ENCODE measurements at regions not wholly inside any gene's neighbourhood (a gene's known extent, or its start where the extent isn't known, plus 50 kb on each side); places are given as distances from the start of the nearest gene placed in this dataset.

- TF ChIP-seq, protein P1, sequence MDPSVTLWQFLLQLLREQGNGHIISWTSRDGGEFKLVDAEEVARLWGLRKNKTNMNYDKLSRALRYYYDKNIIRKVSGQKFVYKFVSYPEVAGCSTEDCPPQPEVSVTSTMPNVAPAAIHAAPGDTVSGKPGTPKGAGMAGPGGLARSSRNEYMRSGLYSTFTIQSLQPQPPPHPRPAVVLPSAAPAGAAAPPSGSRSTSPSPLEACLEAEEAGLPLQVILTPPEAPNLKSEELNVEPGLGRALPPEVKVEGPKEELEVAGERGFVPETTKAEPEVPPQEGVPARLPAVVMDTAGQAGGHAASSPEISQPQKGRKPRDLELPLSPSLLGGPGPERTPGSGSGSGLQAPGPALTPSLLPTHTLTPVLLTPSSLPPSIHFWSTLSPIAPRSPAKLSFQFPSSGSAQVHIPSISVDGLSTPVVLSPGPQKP (IDR thresholded peaks at IDR 0.05; ENCODE audit: low read depth, low read length), result no peak
- TF ChIP-seq PAX8 (IDR thresholded peaks at IDR 0.05), result no peak
These were observed 259.7 kb downstream of the AACS start (continued) for GRCh38 chr12:125324861-125325490.

DNA sequence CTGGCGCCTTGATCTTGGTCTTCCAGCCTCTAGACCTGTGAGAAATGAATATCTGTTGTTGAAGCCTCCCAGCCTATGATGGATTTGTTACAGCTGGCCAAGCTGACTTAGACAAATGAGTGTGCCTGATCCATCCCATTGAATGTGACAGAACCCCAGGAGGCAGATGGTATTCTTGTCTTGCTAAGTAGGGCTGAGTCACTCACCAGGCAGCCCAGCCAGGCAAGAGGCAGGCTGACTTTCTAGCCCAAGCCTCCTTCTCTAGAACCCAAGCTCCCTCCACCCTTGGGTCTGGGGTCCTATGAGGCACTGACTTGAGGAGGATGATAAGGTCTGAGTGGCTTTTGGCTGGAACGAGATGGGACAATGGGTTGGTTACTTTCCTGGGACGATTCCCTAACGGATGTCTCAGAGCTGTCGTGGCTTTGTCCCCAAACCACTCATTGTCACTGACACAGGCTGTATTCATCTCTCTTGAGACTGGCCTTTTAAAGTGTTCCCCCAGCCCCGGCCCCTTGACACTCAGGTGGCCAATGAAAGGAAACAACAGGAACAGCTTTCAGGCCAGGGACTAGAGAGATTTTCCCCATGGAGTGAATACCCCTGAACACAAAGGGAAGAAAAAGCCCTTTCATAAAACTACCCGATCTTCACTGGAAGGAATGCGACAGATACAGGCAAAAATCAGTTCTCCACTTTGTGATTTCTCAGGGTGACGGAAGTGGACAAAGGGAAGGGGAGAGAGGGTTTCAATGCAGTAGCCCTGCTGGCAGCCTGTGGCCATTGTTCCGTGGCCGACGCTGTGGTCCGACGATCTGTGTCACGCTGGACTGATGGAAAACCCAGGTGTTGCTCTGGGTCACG is 264.2 kb downstream of the AACS start:
- DNase-seq (ENCODE audit: low read depth, low spot score) (no peak), FAIRE-seq (no peak), ATAC-seq (no peak)
- ChIA-PET SMC1A (ENCODE audit: uncharacterized antibody, unreplicated experiment) (no interaction called here), RAD21 (ENCODE audit: unreplicated experiment) (no interaction called here), POLR2A (no interaction called here), CTCF (interaction anchor here (0.5 to 1.4 kb wide), 2 partner anchors 73 to 607 kb away, joined by 4 read pairs; no protein-coding TSS in a partner anchor)
- BruUV-seq (replicated peaks), result no TSS peak
- no peaks in the 10 kb centered on the region; a peak in 2 of 4 replicates for H3K27me3 ChIP-seq (replicated peaks in 1 of 2; ENCODE audit: control insufficient read depth in 2 of 2, insufficient read depth in 2 of 2, low read length in 1 of 2)
- TF ChIP-seq IRF4 (IDR thresholded peaks at IDR 0.05; ENCODE audit: low read depth, low read length) (no peak), GATAD2B (conservative IDR thresholded peaks at IDR 0.05; ENCODE audit: low read depth) (no peak), SPI1 (IDR thresholded peaks at IDR 0.05; ENCODE audit: borderline replicate concordance, insufficient read depth, low read depth, low read length) (no peak), SMAD1 (IDR thresholded peaks at IDR 0.05; ENCODE audit: low read depth, partially characterized antibody) (no peak), SUPT20H (IDR thresholded peaks at IDR 0.05; ENCODE audit: borderline replicate concordance, control insufficient read depth, low read depth, low read length) (no peak), ZNF622 (IDR thresholded peaks at IDR 0.05) (no peak), NR2C2 (IDR thresholded peaks at IDR 0.05; ENCODE audit: borderline replicate concordance, control insufficient read depth, insufficient read length, low read depth) (no peak), CBX5 (IDR thresholded peaks at IDR 0.05; ENCODE audit: low read depth) (no peak), MYC (IDR thresholded peaks at IDR 0.05; ENCODE audit: insufficient read depth, insufficient read length, insufficient replicate concordance, low read length, severe bottlenecking) (no peak), RFX5 (IDR thresholded peaks at IDR 0.05; ENCODE audit: low read depth, low read length) (no peak), POLR2A (IDR thresholded peaks at IDR 0.05; ENCODE audit: low read depth, low read length) (no peak), ZNF274 (IDR thresholded peaks at IDR 0.05; ENCODE audit: insufficient read depth, insufficient read length) (no peak), KDM1A (IDR thresholded peaks at IDR 0.05; ENCODE audit: borderline replicate concordance) (no peak), RCOR1 (conservative IDR thresholded peaks at IDR 0.05; ENCODE audit: low read depth, low read length) (no peak), BMI1 (IDR thresholded peaks at IDR 0.05; ENCODE audit: borderline replicate concordance) (no peak)
- no peaks in the 10 kb centered on the region for H3K9me3 ChIP-seq (replicated peaks; ENCODE audit: control insufficient read depth, insufficient read depth, low read length)
- no peaks in the 10 kb centered on the region for H3K79me2 ChIP-seq (ENCODE audit: control insufficient read depth, insufficient read depth, low read length)
- H3K4me2 ChIP-seq (ENCODE audit: control insufficient read depth, insufficient read depth), result no peak overlapping the region
- H3K27ac ChIP-seq (ENCODE audit: control insufficient read depth, insufficient read depth), result no peak overlapping the region
- intact Hi-C loops (cut with micrococcal nuclease; ENCODE audit: unreplicated experiment), result loop anchor here (2.0 to 10.0 kb wide), 3 partner anchors 205 to 448 kb away; no protein-coding TSS in a partner anchor
- no peaks in the 10 kb centered on the region for H3K4me1 ChIP-seq (ENCODE audit: control insufficient read depth, insufficient read depth, low read length)
- no peak overlapping the region for H2AFZ ChIP-seq (ENCODE audit: control insufficient read depth, low read depth, low read length)
- H3K36me3 ChIP-seq (ENCODE audit: control insufficient read depth in 2 of 2, insufficient read depth in 2 of 2, low read length in 1 of 2), result no peaks in the 10 kb centered on the region
- H3K4me3 ChIP-seq, result no peak overlapping the region
- H4K20me1 ChIP-seq (ENCODE audit: control insufficient read depth, insufficient read depth), result no peaks in the 10 kb centered on the region
- 43% methylated on average over 16 of the region's 16 CpGs for WGBS (ENCODE audit: insufficient coverage, insufficient replicate concordance, low lambda C conversion rate, missing lambda C conversion rate)
- no peak overlapping the region for H3K9ac ChIP-seq (ENCODE audit: control insufficient read depth, insufficient read depth, low read length)
- in situ Hi-C loops (cut with MboI), result no loop called here
